ENCODE measurements at regions not wholly inside any gene's neighbourhood (a gene's known extent, or its start where the extent isn't known, plus 50 kb on each side); places are given as distances from the start of the nearest gene placed in this dataset.

DNA sequence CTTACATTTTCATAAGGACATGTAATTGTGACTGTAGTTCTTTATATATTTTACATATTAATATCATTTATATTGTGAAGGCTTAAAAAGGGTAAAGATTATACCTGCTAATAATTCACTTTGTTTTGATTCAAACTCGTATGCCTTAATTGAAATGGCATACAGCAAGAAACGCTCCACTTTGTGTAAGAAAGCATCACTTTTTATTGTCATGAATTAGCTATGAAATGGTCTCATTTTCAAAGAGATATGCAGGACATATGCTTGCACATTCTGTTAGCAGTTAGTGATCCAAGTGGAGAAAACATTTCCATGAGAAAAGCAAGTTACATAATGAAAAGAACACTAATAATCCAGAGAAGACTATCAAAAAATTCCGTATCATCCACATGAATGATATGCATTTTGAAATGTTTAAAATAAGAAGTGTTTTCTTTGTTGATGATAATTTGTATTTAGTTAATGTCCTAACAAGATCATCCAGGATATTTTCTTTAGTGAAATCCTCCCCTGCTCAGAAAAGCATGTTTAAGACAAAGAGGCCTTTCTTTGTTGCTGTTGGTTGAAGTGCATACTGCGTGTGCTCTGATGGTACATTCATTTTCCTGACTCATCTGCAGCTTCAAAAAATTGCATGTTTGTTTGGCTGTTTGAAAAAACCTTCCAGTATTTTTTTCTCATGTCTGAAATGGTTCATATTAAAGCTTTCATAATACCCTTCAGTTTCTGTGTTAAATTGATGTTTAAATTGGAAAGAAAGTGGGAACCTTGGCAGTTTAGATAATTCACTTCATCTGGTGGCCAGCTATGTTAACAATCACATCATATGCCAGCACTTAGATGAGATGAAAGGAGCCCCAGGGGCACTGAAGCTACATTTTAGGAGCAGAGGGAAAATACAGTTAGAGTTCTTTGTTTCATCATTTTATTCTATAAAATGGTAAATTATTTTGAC is 242.2 kb downstream of the CSNK1G3 start:
- no peak for DNase-seq (ENCODE audit: low read depth in 3 of 3, low spot score in 1 of 3)

DNA sequence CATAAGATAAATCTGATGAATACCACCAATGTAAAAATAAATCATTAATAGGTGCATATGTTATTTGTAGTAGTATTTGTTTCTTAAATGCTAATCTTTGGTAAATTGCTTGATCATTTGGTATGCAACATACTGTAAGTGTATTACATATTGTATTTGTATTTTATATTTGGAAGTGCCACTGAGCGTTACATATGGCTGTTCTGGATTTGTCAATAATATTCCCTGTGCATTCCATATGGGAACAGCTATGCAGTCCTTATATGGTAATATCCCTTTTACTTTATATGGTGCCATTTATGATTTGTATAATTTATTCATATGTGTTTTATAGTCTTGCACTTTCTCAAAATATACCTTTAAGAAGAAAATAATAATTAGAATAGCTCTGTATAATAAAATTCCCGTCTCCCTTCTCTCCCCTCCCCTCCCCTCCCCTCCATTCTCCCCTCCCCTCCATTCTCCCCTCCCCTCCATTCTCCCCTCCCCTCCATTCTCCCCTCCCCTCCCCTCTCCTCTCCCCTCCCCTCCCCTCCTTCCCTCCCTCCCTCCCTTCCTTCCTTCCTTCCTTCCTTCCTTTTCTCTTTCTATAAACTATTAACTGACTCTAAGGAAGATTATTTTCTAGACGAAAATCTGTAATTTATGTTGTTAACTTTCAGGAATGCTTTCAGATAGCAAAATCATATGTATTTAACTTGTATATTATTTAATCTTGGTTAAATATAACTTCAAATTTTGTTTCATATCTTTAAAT is 241.4 kb downstream of the CSNK1G3 start:
- DNase-seq (ENCODE audit: low read depth in 3 of 3, low spot score in 1 of 3) = no peak

DNA sequence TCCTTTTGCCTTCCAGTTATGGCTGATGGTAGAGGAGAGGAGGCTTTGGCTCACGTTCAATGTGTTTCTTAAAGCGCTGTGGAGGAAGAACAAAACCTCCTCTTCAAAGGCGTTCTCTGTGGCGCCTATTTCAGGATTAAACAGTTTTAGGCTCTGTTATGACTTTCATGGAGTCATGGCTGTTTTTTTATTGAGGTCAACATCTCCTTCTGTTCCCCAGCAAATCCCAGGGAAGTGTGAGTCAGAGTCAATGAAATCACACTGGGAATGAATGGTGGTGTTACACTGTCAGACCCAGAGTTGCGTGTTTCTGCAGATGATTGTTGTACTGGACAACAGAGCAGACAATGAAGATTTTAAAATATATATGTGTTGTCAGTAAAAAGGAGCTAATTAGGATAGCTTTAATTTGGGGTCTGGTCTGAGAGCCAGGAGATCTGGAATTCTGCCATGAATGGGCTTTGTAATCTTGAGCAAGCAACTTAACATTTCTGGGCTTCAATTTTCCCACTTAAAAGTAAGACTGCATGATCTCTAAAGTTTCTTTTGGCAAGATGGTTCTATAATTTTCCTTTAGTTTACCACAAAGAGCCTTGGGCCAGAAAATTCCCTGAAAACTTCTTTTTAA is 240.7 kb downstream of the CSNK1G3 start:
- no peak for DNase-seq (ENCODE audit: low read depth in 3 of 3, low spot score in 1 of 3)

DNA sequence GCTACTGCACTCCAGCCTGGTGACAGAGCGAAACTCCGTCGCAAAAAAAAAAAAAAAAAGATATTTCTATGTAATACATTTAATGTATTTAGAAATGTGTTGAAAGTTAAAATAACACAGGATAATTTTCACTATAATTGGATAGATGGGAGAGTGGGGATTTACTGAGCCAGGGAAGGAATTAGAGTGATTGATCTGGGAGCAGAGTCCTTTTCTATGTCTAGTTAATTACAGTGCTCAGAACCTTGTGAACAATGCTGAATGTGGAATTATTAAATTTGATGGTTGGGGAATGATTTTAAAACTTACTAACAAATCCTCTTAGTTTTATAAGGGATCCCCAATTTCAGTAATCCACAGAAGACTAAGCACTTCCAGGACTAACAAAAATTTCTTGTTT is 239.7 kb downstream of the CSNK1G3 start:
- DNase-seq (ENCODE audit: low read depth in 3 of 3, low spot score in 1 of 3) = no peak

DNA sequence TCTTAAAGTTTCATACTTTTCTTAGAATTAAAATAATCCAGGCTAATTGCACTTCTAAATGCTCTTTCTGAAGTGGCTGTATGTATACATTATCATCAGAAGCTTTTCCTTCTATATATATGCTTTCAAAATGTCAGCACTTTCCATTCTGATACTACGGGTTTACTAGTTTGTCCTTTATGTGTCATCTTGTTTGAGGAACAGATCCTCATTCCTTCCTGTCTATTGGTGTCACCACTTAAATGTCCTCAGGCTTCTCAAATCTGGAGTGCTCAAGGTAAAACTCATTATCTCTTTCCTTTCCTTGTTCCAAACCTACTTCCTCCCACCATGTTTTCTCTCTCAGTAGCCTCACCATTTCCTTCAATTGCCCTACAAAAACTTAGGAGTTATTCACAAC is 236.3 kb downstream of the CSNK1G3 start:
- no peak for DNase-seq (ENCODE audit: low read depth in 3 of 3, low spot score in 1 of 3)

DNA sequence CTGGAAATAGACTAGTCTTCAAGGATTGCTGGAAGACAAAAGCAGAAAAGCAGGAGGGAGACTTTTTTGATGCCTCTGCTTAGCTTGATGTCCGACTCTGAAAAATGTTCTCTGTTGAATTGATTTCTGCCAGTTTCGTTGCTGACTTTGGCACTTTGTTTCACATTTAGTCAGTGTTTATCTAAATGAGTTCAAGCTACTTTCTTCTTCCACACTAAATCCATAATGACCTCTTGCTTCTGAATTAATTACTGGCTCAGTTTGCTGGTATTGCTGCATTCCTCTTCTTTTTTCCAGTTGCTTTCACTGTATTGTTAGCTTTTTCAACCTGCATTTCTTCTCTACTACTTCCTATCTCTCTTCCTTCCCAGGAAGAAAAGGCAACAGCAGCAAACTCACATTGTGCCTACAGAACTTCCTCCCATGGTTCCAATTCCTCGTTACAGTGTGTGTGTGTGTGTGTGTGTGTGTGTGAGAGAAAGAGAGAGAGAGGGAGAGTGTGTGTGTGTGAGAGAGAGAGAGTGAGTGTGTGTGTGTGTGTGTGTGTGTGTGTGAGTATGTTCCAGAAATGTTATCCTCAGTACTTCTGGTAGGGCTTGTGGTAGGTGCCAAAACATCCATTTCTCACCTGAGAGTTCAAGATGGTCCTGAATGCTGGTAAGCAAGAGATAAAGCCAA is 234.8 kb downstream of the CSNK1G3 start:
- no peak for DNase-seq (ENCODE audit: low read depth in 3 of 3, low spot score in 1 of 3)

DNA sequence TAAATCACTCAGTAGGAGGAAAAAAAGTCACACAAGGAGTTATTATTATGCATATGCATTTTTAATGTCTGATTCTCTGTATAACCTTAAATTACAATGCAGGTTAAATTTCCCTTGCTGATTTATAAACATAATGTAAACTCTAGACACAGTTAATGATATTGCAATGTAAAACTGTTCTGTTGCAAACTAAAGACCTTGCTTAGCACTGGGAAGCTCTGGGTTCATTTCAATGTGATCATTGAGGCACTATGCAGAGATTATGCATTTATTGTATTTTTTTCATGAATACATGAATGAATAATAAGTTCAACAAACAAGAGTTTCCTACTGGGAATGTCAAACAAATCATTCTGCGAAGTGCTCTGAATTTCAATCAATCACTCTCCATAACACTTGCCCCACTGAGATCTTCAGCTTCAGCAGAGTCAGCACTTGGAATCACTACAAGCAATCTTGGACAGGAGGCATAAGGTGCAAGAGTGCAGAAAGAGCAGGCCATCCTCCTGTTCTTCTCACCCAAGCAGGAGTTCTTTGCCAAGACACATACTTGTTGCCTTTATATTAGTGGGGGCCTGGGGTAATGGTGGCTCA is 232.1 kb downstream of the CSNK1G3 start:
- DNase-seq (ENCODE audit: low read depth in 3 of 3, low spot score in 1 of 3) = no peak

DNA sequence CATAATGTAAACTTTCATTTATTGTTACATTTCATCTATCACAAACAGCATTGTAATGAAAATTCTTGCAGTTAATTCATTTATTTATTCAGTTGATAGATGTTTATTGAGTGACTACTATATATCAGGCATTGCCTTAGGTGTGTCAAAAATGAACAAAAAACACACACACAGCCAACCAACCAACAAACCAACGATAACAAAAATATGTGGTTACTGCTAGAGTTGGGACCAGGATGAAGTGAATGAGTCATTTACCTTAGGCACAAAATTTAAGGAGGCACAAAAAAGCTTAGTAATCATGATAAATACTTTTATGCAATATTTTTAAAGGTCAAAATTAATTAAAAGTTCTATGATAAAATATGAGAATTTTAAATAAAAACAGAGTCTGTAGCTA is 223.4 kb downstream of the CSNK1G3 start:
- no peak for DNase-seq (ENCODE audit: low read depth in 3 of 3, low spot score in 1 of 3)

DNA sequence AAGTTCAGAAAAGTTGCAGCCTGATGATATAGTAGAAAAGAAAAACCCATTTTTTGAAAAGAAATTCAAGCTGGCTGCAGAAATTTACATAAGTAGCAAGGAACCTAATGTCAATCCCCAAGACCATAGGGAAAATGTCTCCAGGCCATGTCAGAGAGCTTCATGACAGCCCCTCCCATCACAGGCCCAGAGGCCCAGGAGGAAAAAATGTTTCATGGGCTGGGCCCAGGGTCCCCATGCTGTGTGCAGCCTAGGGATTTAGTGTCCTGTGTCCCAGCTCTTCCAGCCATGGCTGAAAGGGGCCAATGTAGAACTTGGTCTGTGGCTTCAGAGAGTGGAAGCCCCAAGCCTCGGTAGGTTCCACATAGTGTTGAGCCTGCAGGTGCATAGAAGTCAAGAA is 220.3 kb downstream of the CSNK1G3 start:
- no peak for DNase-seq (ENCODE audit: low read depth in 3 of 3, low spot score in 1 of 3)

DNA sequence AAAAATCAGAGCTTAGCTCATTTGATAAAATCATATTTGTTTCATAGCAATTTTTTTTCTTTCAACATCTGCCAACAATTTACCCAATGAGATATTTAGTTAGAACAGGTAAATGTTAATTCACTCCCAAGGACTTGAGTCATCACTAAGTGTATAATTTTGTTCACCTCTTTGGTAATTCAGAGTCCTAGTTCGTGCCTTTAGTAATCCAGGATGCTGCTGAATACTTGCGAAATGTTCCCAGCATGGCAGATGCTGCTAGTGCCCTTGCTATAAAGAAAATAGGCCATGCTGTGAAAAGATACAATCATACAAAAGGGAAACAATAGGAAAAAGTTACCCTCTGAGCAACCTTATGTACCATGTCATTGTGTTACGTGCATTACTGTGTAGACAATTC is 210.5 kb downstream of the CSNK1G3 start:
- no peak for DNase-seq (ENCODE audit: low read depth in 3 of 3, low spot score in 1 of 3)

DNA sequence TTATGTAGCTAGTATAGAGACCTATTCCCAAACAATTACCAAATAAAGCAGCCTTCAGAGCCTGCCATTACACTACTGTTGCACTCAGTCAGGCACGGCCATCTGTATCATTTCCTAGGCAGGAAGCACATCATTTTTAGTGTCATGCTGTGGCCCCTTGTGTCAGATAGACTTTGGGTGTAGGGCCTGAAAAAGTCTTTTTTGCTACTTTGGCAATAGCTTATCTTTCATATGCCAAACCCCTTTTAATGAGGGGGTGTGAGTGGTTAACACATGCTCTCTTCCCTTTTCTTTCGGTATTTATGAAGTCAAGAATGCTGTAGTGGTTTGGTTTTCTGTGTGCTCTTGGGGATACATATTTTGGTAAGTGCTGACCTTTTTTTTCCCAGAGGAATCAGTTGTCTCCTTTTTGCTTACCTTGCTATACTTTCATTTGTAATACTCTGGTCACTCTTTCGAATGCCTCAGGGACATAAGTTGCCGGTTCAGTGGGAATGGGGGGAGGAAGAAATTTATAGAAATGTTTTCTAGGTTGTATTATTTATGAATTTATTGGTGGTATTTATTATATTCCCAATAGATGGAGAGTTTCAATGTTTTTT is 209.8 kb downstream of the CSNK1G3 start:
- no peak for DNase-seq (ENCODE audit: low read depth in 3 of 3, low spot score in 1 of 3)

DNA sequence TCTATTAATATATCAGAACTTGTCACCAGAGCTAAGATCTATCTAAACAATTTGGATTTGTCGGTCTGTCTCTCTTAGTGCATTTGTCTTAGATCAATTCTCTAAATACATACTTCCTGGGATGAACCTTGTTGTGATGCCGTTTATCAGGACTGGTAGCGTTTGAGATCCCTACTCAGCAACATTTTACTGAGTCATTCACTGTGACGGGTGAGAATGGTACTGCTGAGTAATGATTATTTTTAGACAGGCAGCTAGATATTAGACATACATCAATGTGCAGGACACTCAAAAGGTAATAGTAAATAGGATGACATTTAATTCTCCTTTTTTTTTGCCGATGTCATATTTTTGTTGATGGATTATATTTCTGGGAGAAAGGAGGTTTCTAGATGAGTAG is 209.0 kb downstream of the CSNK1G3 start:
- DNase-seq (ENCODE audit: low read depth in 3 of 3, low spot score in 1 of 3) = no peak

DNA sequence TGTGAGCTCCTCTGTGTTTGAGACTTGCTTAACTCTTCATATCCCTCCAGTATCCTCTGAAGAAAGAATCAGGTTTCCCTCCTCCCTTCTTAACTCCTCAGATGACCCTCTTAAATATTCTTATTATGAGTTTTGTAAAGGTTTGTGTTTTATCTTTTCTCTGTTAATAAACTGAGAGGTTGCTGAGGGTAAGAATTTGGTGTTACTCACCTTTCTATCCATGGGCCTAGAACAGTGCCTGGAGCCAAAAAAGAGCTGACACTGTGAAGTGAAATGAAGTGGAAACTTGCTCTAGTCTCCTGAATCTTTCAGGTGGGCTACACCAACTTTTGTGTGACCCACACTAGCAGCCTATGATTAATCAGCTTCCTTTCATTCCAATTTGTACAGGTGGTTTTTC is 208.4 kb downstream of the CSNK1G3 start:
- DNase-seq (ENCODE audit: low read depth in 3 of 3, low spot score in 1 of 3) = no peak

DNA sequence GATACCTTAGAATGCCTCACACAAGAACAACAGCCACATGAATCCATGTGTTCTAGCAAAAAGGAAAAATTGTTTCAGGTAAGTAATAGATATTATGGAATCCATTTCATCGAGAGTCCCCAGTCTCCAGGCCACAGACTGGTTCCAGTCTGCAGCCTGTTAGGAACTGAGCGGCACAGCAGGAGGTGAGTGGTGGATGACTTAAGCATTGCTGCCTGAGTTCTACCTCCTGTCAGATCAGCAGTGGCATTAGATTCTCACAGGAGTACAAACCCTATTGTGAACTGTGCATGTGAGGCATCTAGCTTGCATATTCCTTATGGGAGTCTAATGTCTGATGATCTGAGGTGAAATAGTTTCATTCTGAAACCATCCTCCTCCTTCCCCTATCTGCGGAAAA is 207.0 kb downstream of the CSNK1G3 start:
- no peak for DNase-seq (ENCODE audit: low read depth in 3 of 3, low spot score in 1 of 3)

DNA sequence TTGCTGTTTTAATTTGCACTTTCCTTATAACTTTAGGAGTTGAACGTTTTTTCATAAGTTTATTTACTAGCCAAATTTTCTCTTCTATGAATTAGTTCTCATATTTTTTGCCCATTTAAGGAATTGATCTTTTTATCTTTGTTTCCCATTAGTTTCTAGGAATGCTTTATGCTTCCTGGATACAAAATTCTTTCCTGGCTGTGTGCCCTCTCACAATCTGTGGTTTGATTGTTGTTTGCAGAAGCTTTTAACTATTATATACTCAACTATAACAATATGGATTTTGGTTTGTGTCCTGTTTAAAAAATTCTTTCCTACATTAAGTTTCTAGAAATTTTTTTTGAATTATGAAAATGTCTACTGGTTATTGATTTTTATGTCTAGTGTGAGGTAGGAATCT is 206.3 kb downstream of the CSNK1G3 start:
- DNase-seq (ENCODE audit: low read depth in 3 of 3, low spot score in 1 of 3) = no peak

DNA sequence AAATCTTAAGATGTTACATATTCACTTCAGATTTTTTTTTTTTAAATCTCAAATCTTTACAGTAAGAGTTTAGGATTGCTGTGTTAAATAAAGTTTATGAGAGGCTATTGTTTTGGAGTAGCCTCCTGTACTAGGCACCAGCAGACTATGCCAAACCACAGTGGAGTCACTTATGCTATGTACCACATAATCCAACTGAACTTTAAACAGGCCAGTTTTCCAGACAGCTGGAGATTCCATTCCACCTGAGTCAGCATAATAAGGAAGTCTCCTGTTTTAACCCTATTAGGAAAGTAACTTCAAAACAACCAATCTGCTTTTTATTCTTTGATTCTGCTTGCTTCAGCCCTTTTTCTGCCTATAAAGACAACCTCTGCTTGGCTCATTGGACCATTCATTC is 205.2 kb downstream of the CSNK1G3 start:
- no peak for DNase-seq (ENCODE audit: low read depth in 3 of 3, low spot score in 1 of 3)

DNA sequence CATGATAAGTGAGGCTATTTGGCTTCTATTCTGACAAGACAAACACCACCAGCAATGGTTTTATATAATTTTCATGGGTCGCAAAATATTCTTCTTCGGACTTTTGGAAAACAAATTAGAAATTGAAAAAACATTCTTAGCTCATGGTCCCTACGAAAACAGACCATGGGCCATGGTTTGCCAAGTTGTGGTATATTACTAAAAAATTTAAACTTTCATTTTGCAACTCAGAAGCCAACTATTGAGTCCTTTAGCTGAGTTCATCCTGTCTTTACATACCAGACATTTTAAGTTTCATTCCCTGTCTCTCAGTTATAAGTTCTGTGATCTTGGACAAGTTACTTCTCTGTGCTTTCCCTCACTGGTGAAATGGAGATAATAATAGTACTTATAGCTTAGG is 198.1 kb downstream of the CSNK1G3 start:
- no peak for DNase-seq (ENCODE audit: low read depth in 3 of 3, low spot score in 1 of 3)

DNA sequence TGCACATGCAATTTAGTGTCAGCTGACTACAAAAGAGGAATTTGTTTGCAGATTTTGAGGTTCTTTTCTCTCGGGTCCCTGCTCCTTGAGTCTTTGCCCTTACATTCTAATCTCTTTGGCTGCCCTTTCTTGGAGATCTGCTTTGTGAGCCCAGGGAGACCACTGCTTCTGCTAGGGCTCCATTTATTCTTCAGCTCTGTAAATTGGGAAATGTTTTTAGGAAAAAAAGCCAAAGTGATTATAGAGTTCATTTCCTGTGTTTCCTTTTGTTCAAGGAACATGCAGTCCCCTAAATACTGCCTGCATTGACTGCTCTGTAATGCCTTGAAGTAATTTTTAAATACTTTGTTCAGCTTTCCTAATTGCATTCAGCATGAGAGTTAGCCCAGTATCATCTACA is 197.4 kb downstream of the CSNK1G3 start:
- DNase-seq (ENCODE audit: low read depth in 3 of 3, low spot score in 1 of 3) = no peak

DNA sequence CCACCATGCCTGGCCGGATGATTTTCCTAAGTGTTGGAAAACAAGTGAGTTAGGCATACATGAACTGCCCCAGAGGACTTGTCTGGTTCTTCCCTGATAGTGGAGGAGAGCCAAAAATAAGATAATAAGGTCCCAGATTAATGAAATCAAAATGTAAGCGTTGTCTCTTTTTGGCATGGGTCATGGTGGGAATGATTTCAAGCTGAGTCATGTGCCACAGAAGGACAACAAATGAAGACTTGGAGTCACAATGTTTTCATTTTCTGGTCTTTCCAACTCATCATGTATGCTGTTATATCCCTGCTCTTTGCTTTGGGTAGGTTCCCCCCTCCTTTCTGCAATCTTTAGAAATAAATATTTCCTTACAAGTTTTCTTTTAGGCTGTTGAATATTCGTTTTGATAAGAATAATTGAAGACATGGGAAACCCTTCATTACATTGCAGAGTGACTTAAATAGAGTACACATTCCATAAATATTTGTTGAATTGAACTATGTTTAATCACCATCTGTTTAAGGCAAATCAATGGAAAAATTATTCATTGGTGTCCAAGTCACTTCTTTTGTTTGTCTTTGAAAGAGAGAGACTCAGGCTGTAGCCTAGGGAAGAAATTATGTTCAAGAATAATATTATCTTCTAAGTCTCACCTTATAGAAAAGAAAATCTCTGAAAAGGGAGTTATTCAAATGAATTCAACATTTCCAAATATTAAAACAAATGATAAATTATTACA is 196.3 kb downstream of the CSNK1G3 start:
- no peak for DNase-seq (ENCODE audit: low read depth in 3 of 3, low spot score in 1 of 3)

DNA sequence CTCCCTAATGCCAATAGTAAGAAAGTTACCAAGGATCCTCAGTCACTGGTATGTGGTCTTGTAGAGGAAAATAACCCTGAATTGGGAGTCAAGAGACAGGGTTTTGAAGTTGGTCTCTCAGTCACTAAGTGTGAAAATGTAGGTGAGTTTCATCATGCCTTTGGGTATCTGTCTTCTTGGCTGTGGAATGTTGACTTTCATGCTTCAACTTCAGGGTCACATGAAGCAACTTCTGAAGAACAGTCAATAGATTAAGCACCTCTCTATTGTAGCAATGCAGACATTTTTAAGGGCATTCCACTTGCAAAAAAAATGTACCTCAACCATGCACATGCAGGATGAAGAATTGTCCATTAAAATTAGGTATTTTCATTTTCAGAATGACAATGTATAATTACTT is 194.6 kb downstream of the CSNK1G3 start:
- DNase-seq (ENCODE audit: low read depth in 3 of 3, low spot score in 1 of 3) = no peak

Measured in stimulated activated CD4-positive, alpha-beta T cell treated with anti-CD3 and anti-CD28 coated beads, TNF-alpha, amount 100 ng/mL, for 1 hour (primary cell).